GM23338 (cell line): ENCODE measurements at regions not wholly inside any gene's neighbourhood (a gene's known extent, or its start where the extent isn't known, plus 50 kb on each side); places are given as distances from the start of the nearest gene placed in this dataset.

Experiments
- ATAC-seq: fragments of 200-7000 bp; cut with Tn5 transposase; 3 replicates; pipeline ENCODE4 v1.9.1; 2020
- DNase-seq: peaks from one replicate; pipeline ENCODE4 v3.0.0-alpha.2; 2015; ENCODE audit warnings: low spot score
- H2AFZ ChIP-seq: fragments of 200-600 bp; sonication (generic); 2 replicates; pipeline ENCODE4 v1.8.0; 2016; ENCODE audit warnings: antibody characterized with exemption, mild to moderate bottlenecking, moderate library complexity
- H3F3A ChIP-seq: fragments of 200-600 bp; sonication (generic); replicated peaks from 2 replicates; pipeline ENCODE4 v1.8.0; 2017; ENCODE audit warnings: antibody characterized with exemption, mixed run types, low read depth
- H3K27ac ChIP-seq: fragments of 200-600 bp; sonication (generic); 2 replicates; pipeline ENCODE4 v1.6.1; 2016; ENCODE audit warnings: low read depth
- H3K27me3 ChIP-seq: fragments of 200-600 bp; sonication (generic); 2 replicates; pipeline ENCODE4 v1.8.0; 2016; ENCODE audit warnings: mild to moderate bottlenecking, mixed run types, moderate library complexity; ENCODE audit not compliant: insufficient read depth
- H3K36me3 ChIP-seq: fragments of 200-600 bp; sonication (generic); 2 replicates; pipeline ENCODE4 v1.8.0; 2016; ENCODE audit warnings: mild to moderate bottlenecking; ENCODE audit not compliant: insufficient read depth
- H3K4me1 ChIP-seq: fragments of 200-600 bp; sonication (generic); 2 replicates; pipeline ENCODE4 v1.8.0; 2016; ENCODE audit warnings: mild to moderate bottlenecking, moderate library complexity; ENCODE audit not compliant: insufficient read depth
- H3K4me2 ChIP-seq: fragments of 200-600 bp; sonication (generic); 2 replicates; pipeline ENCODE4 v1.7.1; 2017; ENCODE audit warnings: mixed run types
- H3K4me3 ChIP-seq: fragments of 200-600 bp; sonication (generic); 2 replicates; pipeline ENCODE4 v1.6.1; 2016; ENCODE audit warnings: mixed run types
- H3K79me2 ChIP-seq: fragments of 200-600 bp; sonication (generic); replicated peaks from 2 replicates; pipeline ENCODE4 v1.8.0; 2017; ENCODE audit warnings: mild to moderate bottlenecking; ENCODE audit not compliant: insufficient read depth
- H3K9me2 ChIP-seq: fragments of 200-600 bp; sonication (generic); 2 replicates; pipeline ENCODE4 v1.8.0; 2017; ENCODE audit not compliant: insufficient read depth
- H4K20me1 ChIP-seq: fragments of 200-600 bp; sonication (generic); replicated peaks from 2 replicates; pipeline ENCODE4 v1.8.0; 2017; ENCODE audit warnings: mild to moderate bottlenecking; ENCODE audit not compliant: insufficient read depth
- H3K27ac Mint-ChIP-seq: 2 replicates; pipeline ENCODE4 v1.8.0; 2020; ENCODE audit warnings: inconsistent platforms, mild to moderate bottlenecking, moderate library complexity, mixed read lengths
- H3K27me3 Mint-ChIP-seq: 3 replicates; pipeline ENCODE4 v1.8.0; 2022; ENCODE audit warnings: low read depth, mild to moderate bottlenecking, moderate library complexity, mixed read lengths, inconsistent platforms; ENCODE audit not compliant: insufficient read depth, poor library complexity
- H3K36me3 Mint-ChIP-seq: 3 replicates; pipeline ENCODE4 v1.8.0; 2021; ENCODE audit warnings: low read depth, mild to moderate bottlenecking, inconsistent platforms, moderate library complexity, mixed read lengths
- H3K4me1 Mint-ChIP-seq: 3 replicates; pipeline ENCODE4 v1.8.0; 2020; ENCODE audit warnings: mild to moderate bottlenecking, inconsistent platforms, mixed read lengths
- H3K4me3 Mint-ChIP-seq: 3 replicates; pipeline ENCODE4 v1.8.0; 2021; ENCODE audit warnings: moderate library complexity, mild to moderate bottlenecking, inconsistent platforms, mixed read lengths
- H3K9me3 Mint-ChIP-seq: 3 replicates; pipeline ENCODE4 v1.8.0; 2020; ENCODE audit warnings: moderate library complexity, mild to moderate bottlenecking, inconsistent platforms, mixed read lengths
- CREB1 ChIP-seq: fragments of 250-450 bp; sonication (Bioruptor Pico); IDR thresholded peaks from 2 replicates; pipeline ENCODE4 v1.5.0; 2020; ENCODE audit warnings: low read depth, mild to moderate bottlenecking, moderate library complexity
- CTCF ChIP-seq, 2 experiments: fragments of 200-600 bp in 1 of 2; sonication (generic) in 1 of 2; conservative IDR thresholded peaks; 2 replicates each; pipeline versions ENCODE4 v1.5.1 to v1.6.1; 2016 to 2017; ENCODE audit warnings: antibody characterized with exemption in 2 of 2, low read depth in 2 of 2, mild to moderate bottlenecking in 2 of 2, moderate library complexity in 1 of 2
- ETS1 ChIP-seq: IDR thresholded peaks from 2 replicates; pipeline ENCODE4 v1.6.1; 2016; ENCODE audit warnings: antibody characterized with exemption
- EZH2 ChIP-seq: fragments of 200-600 bp; sonication (generic); IDR thresholded peaks from one replicate; pipeline ENCODE4 v1.8.0; 2017; ENCODE audit warnings: antibody characterized with exemption, mild to moderate bottlenecking, low read depth; ENCODE audit not compliant: unreplicated experiment
- EZH2phosphoT487 ChIP-seq: fragments of 200-600 bp; sonication (generic); IDR thresholded peaks from one replicate; pipeline ENCODE4 v1.8.1; 2018; ENCODE audit warnings: antibody characterized with exemption; ENCODE audit not compliant: unreplicated experiment
- JUNB ChIP-seq: IDR thresholded peaks from one replicate; pipeline ENCODE4 v1.6.1; 2016; ENCODE audit warnings: antibody characterized with exemption; ENCODE audit not compliant: unreplicated experiment
- NANOG ChIP-seq: IDR thresholded peaks from 2 replicates; pipeline ENCODE4 v1.6.1; 2016; ENCODE audit warnings: antibody characterized with exemption, borderline replicate concordance
- POLR2AphosphoS5 ChIP-seq: IDR thresholded peaks from 2 replicates; pipeline ENCODE4 v1.6.1; 2016; ENCODE audit warnings: antibody characterized with exemption, low read depth
- STAT1 ChIP-seq: IDR thresholded peaks from one replicate; pipeline ENCODE4 v1.6.1; 2016; ENCODE audit warnings: antibody characterized with exemption; ENCODE audit not compliant: unreplicated experiment
- ZNF114 ChIP-seq: fragments of 250-450 bp; sonication (Bioruptor Pico); IDR thresholded peaks from 2 replicates; pipeline ENCODE4 v1.5.0; 2020; ENCODE audit warnings: mild to moderate bottlenecking, moderate library complexity
- ZNF331 ChIP-seq: fragments of 250-450 bp; sonication (Bioruptor Pico); IDR thresholded peaks from 2 replicates; pipeline ENCODE4 v1.5.0; 2020; ENCODE audit warnings: low read depth, mild to moderate bottlenecking, moderate library complexity
- ZNF462 ChIP-seq: fragments of 250-450 bp; sonication (Bioruptor Pico); IDR thresholded peaks from 2 replicates; pipeline ENCODE4 v1.5.0; 2020; ENCODE audit warnings: mild to moderate bottlenecking, moderate library complexity

- TF ChIP-seq ZNF462 = peak; percentile 48
- TF ChIP-seq CREB1 (CRISPR knock-in tag) = no peak
- no peak for TF ChIP-seq EZH2
Observed at GRCh38 chr5:167792514-167792913, 498.9 kb upstream of the WWC1 start (continued).

- H3K9me3 Mint-ChIP-seq = no peaks in the 10 kb centered on the region
- Histone ChIP-seq H3K4me1 (peaks cover 14% of the 10 kb centered on the region; the same call in 1 of the 2 replicates), H3K4me3 (no peak overlapping the region), H3K4me2 (no peak overlapping the region), H3K36me3 (no peaks in the 10 kb centered on the region), H3K27me3 (no peaks in the 10 kb centered on the region), H3F3A (no peaks in the 10 kb centered on the region), H3K79me2 (no peaks in the 10 kb centered on the region), H3K27ac (no peak overlapping the region), H2AFZ (no peak overlapping the region), H4K20me1 (no peaks in the 10 kb centered on the region), H3K9me2 (peaks cover 18% of the 10 kb centered on the region)
- H3K27me3 Mint-ChIP-seq = no peaks in the 10 kb centered on the region
- H3K4me1 Mint-ChIP-seq = peaks cover 16% of the 10 kb centered on the region
- ATAC-seq = no peak
- no peaks in the 10 kb centered on the region for H3K36me3 Mint-ChIP-seq
- H3K4me3 Mint-ChIP-seq = no peak overlapping the region
- no peak for DNase-seq
- H3K27ac Mint-ChIP-seq = no peak overlapping the region
- no peak for TF ChIP-seq CREB1 (CRISPR knock-in tag)
- TF ChIP-seq STAT1 = no peak
- no peak for TF ChIP-seq NANOG
- no peak for TF ChIP-seq POLR2AphosphoS5
- no peak for TF ChIP-seq ZNF331 (CRISPR knock-in tag)
- TF ChIP-seq ETS1 = no peak
- no peak for TF ChIP-seq JUNB
- TF ChIP-seq CTCF (conservative IDR thresholded peaks at IDR 0.05; ENCODE audit: low read depth in 2 of 2) = no peak
- no peak for TF ChIP-seq EZH2phosphoT487
- TF ChIP-seq ZNF114 (CRISPR knock-in tag) = no peak
Observed at GRCh38 chr5:167793700-167794099, 497.7 kb upstream of the WWC1 start.
